Activated naive CD4-positive, alpha-beta T cell treated with anti-CD3 and anti-CD28 coated beads, Interleukin-2, amount 50 U/mL, for 72 hours (primary cell): ENCODE measurements at regions not wholly inside any gene's neighbourhood (a gene's known extent, or its start where the extent isn't known, plus 50 kb on each side); places are given as distances from the start of the nearest gene placed in this dataset.

ENCODE experiments used
- ATAC-seq, 2 donors: fragments of 150-1000 bp; cut with Tn5 transposase; 2 replicates each; pipeline ENCODE4 v1.10.0; 2021; ENCODE audit warnings: mild to moderate bottlenecking in 2 of 2, moderate library complexity in 2 of 2
- DNase-seq, 2 donors: peaks; one replicate each; pipeline ENCODE4 v3.0.0; 2021 to 2022; ENCODE audit warnings: low spot score in 2 of 2
- H3K27ac Mint-ChIP-seq, 2 donors: one replicate each; pipeline ENCODE4 v1.8.0; 2022; ENCODE audit warnings: mild to moderate bottlenecking in 2 of 2, mixed read lengths in 2 of 2
- H3K36me3 Mint-ChIP-seq, 2 donors: one replicate each; pipeline ENCODE4 v1.8.0; 2022; ENCODE audit warnings: mixed read lengths in 2 of 2
- H3K9me3 Mint-ChIP-seq, 2 donors: one replicate each; pipeline ENCODE4 v1.8.0; 2022; ENCODE audit warnings: mixed read lengths in 2 of 2

- ATAC-seq = no peak
- H3K9me3 Mint-ChIP-seq = peaks cover 12 to 14% of the 10 kb centered on the region in 2 donors
- DNase-seq = no peak
- H3K36me3 Mint-ChIP-seq = no peaks in the 10 kb centered on the region
- H3K27ac Mint-ChIP-seq = no peak overlapping the region
These were observed 688.0 kb upstream of the ZEB2 start for GRCh38 chr2:145207884-145208283.

GRCh38 chr2:145206496-145207281 is 686.8 kb upstream of the ZEB2 start:
- H3K36me3 Mint-ChIP-seq = no peaks in the 10 kb centered on the region
- DNase-seq = no peak
- no peak overlapping the region for H3K27ac Mint-ChIP-seq
- no peak for ATAC-seq
- H3K9me3 Mint-ChIP-seq = peaks cover 8 to 10% of the 10 kb centered on the region in 2 donors

- H3K27ac Mint-ChIP-seq = no peak overlapping the region
- H3K9me3 Mint-ChIP-seq = peaks cover 4 to 8% of the 10 kb centered on the region in 2 donors
- no peak for DNase-seq
- no peaks in the 10 kb centered on the region for H3K36me3 Mint-ChIP-seq
- ATAC-seq = no peak
These were observed 684.0 kb upstream of the ZEB2 start for GRCh38 chr2:145203891-145204290.

DNA sequence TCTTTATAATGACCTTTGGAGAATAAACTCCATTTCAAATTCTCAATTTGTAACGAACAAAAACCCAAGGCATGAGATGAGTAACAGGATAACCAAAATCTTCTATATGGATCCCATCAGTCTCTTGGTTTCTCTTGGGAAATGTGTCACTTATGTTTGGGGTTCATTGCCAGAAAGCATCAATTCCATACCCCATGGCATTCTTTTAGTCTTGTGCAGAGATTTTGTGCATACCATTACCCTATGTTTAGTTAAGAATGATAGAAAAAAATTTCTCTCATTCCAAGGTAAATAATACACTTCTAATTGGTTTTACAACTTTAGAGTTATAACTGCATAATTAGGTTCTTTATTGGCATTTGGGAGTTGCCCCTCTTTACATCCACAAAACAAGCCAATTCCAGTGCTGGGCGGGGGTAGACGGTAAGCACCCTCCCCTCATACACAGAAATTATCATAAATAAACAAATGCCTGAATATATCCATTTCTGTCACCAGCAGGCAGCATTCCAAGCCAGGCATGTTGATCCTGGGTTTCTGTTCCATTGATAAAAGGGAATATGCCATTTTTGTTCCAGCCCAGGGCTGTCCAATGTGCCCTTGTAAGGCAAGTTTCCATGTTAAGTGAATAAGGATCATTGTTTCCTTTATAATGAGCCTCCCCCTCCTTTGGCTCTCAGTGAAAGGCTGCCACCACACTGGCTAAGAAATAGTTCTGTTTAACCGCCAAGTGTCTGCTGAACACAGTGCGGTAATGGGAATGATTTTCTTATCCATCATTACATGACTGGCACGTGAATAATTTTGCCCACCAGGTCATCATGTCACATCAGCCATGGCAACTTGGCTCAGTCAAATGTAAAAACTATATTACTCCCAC is 680.1 kb upstream of the ZEB2 start:
- ATAC-seq (no peak), DNase-seq (no peak)
- Mint-ChIP-seq H3K27ac (no peak overlapping the region), H3K9me3 (no peaks in the 10 kb centered on the region), H3K36me3 (no peaks in the 10 kb centered on the region)

DNA sequence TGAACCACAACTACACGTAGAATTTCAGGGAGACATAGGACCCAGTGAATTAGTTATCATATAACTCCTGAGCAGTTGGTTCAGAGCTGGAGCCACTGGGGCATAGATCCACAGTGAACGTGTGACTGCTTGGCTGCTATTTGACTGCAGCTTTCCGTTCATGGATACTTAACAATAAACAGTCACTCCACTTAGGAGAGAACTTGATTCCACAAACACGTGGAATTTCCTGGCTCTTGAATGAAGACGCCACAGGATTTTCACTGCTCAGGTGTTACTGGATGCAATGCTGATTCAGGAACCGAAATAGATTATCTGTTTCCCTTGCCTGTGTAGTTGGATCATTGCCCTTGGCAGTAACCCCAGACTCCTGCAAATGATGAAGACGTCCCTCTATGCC is 679.1 kb upstream of the ZEB2 start:
- Mint-ChIP-seq H3K36me3 (no peaks in the 10 kb centered on the region), H3K27ac (no peak overlapping the region), H3K9me3 (no peaks in the 10 kb centered on the region)
- no peak for DNase-seq
- no peak for ATAC-seq

GRCh38 chr2:145198555-145198954 is 678.6 kb upstream of the ZEB2 start:
- H3K27ac Mint-ChIP-seq = no peak overlapping the region
- DNase-seq = no peak
- ATAC-seq = no peak
- H3K9me3 Mint-ChIP-seq = no peaks in the 10 kb centered on the region
- no peaks in the 10 kb centered on the region for H3K36me3 Mint-ChIP-seq

- no peak for DNase-seq
- Mint-ChIP-seq H3K27ac (no peak overlapping the region), H3K36me3 (no peaks in the 10 kb centered on the region), H3K9me3 (no peaks in the 10 kb centered on the region)
- ATAC-seq = no peak
These were observed 678.0 kb upstream of the ZEB2 start for GRCh38 chr2:145197944-145198343.

DNA sequence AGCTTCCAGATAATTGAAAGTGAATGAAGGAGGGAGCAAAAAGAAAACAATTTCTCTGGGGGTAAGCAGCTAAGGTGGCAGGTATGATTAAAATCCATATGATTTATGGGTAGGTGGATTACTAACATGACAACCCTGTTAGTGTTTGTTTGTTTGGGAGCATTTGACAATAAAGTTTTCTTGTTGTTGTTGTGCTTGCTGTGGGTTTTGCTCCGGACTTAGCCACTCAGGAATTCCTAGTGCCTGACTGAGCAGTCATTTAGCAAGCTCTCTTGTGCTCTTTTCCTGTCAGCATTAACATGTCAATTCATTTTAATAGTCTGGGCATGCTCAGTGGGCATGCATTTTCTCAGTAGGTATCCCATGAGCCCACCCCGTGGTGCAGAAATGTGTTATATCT is 674.8 kb upstream of the ZEB2 start:
- H3K9me3 Mint-ChIP-seq = peaks cover 0 to 2% of the 10 kb centered on the region in 2 donors
- ATAC-seq (no peak), DNase-seq (no peak)
- no peaks in the 10 kb centered on the region for H3K36me3 Mint-ChIP-seq
- H3K27ac Mint-ChIP-seq = no peak overlapping the region

DNA sequence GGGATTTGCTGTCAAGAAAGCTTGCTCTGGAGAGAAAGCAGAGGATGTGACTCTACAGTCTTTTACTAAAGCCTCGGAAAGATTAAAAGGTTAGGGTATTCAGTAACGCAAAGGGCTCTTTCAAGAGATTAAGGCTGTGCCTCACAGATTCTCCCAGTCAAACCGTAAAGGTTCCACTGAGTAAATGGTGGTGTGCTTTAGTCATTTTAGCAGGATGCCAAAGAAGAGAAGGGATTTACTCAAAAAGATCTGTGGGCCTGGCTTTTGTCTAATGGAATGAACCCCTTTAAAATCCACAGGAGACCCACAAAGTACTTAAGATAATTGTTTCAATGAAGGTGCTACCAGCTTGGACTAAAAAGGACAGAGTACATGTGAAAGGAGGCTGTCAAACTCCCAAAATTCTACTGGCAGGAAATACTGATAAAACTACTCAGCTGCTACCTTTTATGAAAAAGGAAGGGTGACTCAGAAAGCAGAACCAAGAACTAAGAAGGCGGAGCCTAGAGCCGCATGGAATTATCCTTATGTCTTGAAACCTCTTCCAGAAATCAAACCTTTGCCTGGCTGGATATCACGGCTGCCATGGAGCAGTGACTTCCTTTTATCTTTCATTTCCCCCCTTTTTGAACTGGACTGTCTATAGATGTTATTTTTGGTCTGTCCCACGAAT is 670.2 kb upstream of the ZEB2 start:
- no peak for ATAC-seq
- no peak overlapping the region for H3K27ac Mint-ChIP-seq
- no peak for DNase-seq
- H3K36me3 Mint-ChIP-seq = no peaks in the 10 kb centered on the region
- H3K9me3 Mint-ChIP-seq = peaks cover 0 to 10% of the 10 kb centered on the region in 2 donors

GRCh38 chr2:145186303-145186702 is 666.4 kb upstream of the ZEB2 start:
- H3K36me3 Mint-ChIP-seq = no peaks in the 10 kb centered on the region
- no peak for DNase-seq
- ATAC-seq = no peak
- H3K9me3 Mint-ChIP-seq = peaks cover 0 to 10% of the 10 kb centered on the region in 2 donors
- no peak overlapping the region for H3K27ac Mint-ChIP-seq

DNA sequence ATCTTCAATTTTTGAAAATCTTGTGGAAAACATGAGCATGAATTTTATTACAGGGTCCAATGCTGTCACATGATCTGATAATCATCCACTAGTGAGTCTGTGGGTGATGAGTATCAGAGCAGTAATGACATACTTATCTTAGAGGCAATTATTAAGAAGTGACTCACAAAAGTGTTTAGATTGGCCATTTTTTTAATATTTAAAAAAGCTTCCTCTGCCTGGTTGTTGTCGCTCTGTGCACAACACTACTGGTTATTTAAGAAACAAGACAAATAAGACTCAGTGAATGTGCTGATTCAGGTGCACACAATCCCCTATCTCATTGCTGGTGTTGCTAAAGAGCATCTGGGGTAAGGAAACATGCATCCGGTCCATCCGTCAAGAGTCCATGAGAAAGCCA is 665.8 kb upstream of the ZEB2 start:
- Mint-ChIP-seq H3K27ac (no peak overlapping the region), H3K9me3 (peaks cover 0 to 10% of the 10 kb centered on the region in 2 donors), H3K36me3 (no peaks in the 10 kb centered on the region)
- DNase-seq (no peak), ATAC-seq (no peak)

GRCh38 chr2:145184741-145185651 is 665.1 kb upstream of the ZEB2 start:
- ATAC-seq (no peak), DNase-seq (no peak)
- Mint-ChIP-seq H3K36me3 (no peaks in the 10 kb centered on the region), H3K9me3 (peaks cover 0 to 10% of the 10 kb centered on the region in 2 donors), H3K27ac (no peak overlapping the region)

- H3K27ac Mint-ChIP-seq = no peak overlapping the region
- peaks cover 4% of the 10 kb centered on the region in 2 donors for H3K9me3 Mint-ChIP-seq
- DNase-seq (no peak), ATAC-seq (no peak)
- no peaks in the 10 kb centered on the region for H3K36me3 Mint-ChIP-seq
These were observed 649.4 kb upstream of the ZEB2 start for GRCh38 chr2:145169285-145169684.

- H3K36me3 Mint-ChIP-seq = no peaks in the 10 kb centered on the region
- H3K9me3 Mint-ChIP-seq = peaks cover 4% of the 10 kb centered on the region in 2 donors
- no peak overlapping the region for H3K27ac Mint-ChIP-seq
- DNase-seq (no peak), ATAC-seq (no peak)
These were observed 648.2 kb upstream of the ZEB2 start for GRCh38 chr2:145168091-145168490.

DNA sequence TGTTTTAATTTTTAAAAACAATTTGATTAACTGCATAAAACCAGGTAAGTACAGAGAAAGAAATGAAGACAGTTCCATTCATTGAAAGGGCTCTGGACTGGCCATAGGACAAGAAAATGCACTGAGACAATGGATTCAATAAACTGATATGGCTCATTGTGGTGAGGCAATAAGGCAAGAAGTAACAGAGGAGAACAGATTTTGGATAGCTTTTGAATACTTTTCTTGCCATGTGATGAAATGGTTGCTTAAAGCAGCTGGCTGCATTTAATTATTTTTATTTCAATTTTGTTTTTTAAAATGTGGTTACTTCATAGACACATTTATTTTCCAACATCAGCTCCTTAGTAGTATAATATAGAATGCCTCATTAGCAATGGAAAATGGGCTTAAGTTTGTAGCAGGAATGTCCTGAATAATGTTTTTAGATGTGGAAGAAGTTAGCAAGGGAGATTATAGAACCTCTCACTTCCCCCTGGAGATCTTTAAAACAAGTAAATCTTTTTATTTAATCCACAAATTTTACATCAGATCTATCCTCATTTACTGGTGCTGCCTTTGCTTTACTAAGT is 646.9 kb upstream of the ZEB2 start:
- DNase-seq = no peak
- Mint-ChIP-seq H3K36me3 (no peaks in the 10 kb centered on the region), H3K9me3 (peaks cover 1 to 4% of the 10 kb centered on the region in 2 donors), H3K27ac (no peak overlapping the region)
- no peak for ATAC-seq

DNA sequence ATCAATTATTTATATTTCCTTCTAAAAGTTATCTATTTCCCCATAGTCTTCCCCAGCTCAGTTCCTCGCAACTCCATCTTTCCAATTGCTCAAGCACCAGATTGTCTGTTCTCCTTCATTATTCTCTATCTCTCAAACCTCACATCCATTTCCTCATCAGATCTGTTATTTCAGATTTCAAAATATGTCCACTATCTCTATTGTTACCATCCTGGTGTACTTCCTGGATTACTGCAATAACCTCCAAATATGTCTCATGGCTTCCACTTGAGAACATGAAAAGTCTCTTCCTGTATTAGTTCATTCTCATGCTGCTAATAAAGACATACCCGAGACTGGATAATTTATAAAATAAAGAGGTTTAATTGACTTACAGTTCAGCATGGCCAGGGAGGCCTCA is 641.7 kb upstream of the ZEB2 start:
- DNase-seq = no peak
- Mint-ChIP-seq H3K27ac (no peak overlapping the region), H3K36me3 (no peaks in the 10 kb centered on the region), H3K9me3 (peaks cover 0 to 5% of the 10 kb centered on the region in 2 donors)
- no peak for ATAC-seq
